ENCODE measurements at regions not wholly inside any gene's neighbourhood (a gene's known extent, or its start where the extent isn't known, plus 50 kb on each side); places are given as distances from the start of the nearest gene placed in this dataset.
"Not testable (repeated sequence)": the region's sequence is repeated elsewhere in the genome, so short reads cannot be mapped to it uniquely, and the experiment has no call there.

- no peak overlapping the region for H3K27ac ChIP-seq (ENCODE audit: low read depth in 1 of 3, low read length in 2 of 3)
- H3K27me3 ChIP-seq (ENCODE audit: control insufficient read depth in 3 of 3, insufficient read depth in 3 of 3, low read length in 3 of 3) = no peaks in the 10 kb centered on the region
- 82 to 90% (median 88%) methylated on average over 5 of the region's 5 CpGs for WGBS, 3 donors
- FAIRE-seq (no peak), DNase-seq (no peak)
- no peaks in the 10 kb centered on the region for H3K4me1 ChIP-seq (ENCODE audit: control insufficient read depth in 3 of 3, insufficient read depth in 2 of 3, low read depth in 1 of 3, low read length in 2 of 3)
- no peaks in the 10 kb centered on the region for H3K36me3 ChIP-seq (ENCODE audit: control insufficient read depth in 3 of 3, insufficient read depth in 2 of 3, low read depth in 1 of 3, low read length in 3 of 3)
- peaks cover 0 to 1% of the 10 kb centered on the region in 2 donors for H3K9me3 ChIP-seq (ENCODE audit: control insufficient read depth in 2 of 2, insufficient read depth in 1 of 2, low read depth in 1 of 2, low read length in 1 of 2)
- no peak overlapping the region for H3K4me3 ChIP-seq (ENCODE audit: low read depth in 1 of 3, low read length in 3 of 3)
These were observed 805.1 kb upstream of the ADAMTS5 start for GRCh38 chr21:27771938-27772483.

GRCh38 chr21:27769763-27770162 is 802.9 kb upstream of the ADAMTS5 start:
- Histone ChIP-seq H3K9me3 (ENCODE audit: control insufficient read depth in 2 of 2, insufficient read depth in 1 of 2, low read depth in 1 of 2, low read length in 1 of 2) (peaks cover 0 to 3% of the 10 kb centered on the region in 2 donors), H3K27ac (ENCODE audit: low read depth in 1 of 3, low read length in 2 of 3) (no peak overlapping the region), H3K36me3 (ENCODE audit: control insufficient read depth in 3 of 3, insufficient read depth in 2 of 3, low read depth in 1 of 3, low read length in 3 of 3) (no peaks in the 10 kb centered on the region), H3K4me3 (ENCODE audit: low read depth in 1 of 3, low read length in 3 of 3) (no peak overlapping the region), H3K27me3 (ENCODE audit: control insufficient read depth in 3 of 3, insufficient read depth in 3 of 3, low read length in 3 of 3) (no peaks in the 10 kb centered on the region), H3K4me1 (ENCODE audit: control insufficient read depth in 3 of 3, insufficient read depth in 2 of 3, low read depth in 1 of 3, low read length in 2 of 3) (no peaks in the 10 kb centered on the region)
- FAIRE-seq (no peak), DNase-seq (no peak)
- 93 to 95% (median 93%) methylated on average over 2 of the region's 2 CpGs for WGBS, 3 donors

- not testable (repeated sequence) for H3K4me1 ChIP-seq (ENCODE audit: control insufficient read depth in 3 of 3, insufficient read depth in 2 of 3, low read depth in 1 of 3, low read length in 2 of 3); H3K9me3 ChIP-seq (ENCODE audit: control insufficient read depth in 2 of 2, insufficient read depth in 1 of 2, low read depth in 1 of 2, low read length in 1 of 2); H3K27me3 ChIP-seq (ENCODE audit: control insufficient read depth in 3 of 3, insufficient read depth in 3 of 3, low read length in 3 of 3); H3K36me3 ChIP-seq (ENCODE audit: control insufficient read depth in 3 of 3, insufficient read depth in 2 of 3, low read depth in 1 of 3, low read length in 3 of 3); H3K27ac ChIP-seq (ENCODE audit: low read depth in 1 of 3, low read length in 2 of 3); H3K4me3 ChIP-seq (ENCODE audit: low read depth in 1 of 3, low read length in 3 of 3); FAIRE-seq; DNase-seq
- WGBS, 3 donors = 85 to 93% (median 91%) methylated on average over 5 of the region's 5 CpGs
These were observed 801.3 kb upstream of the ADAMTS5 start for GRCh38 chr21:27768046-27768637.

GRCh38 chr21:27764056-27764455 is 797.2 kb upstream of the ADAMTS5 start:
- H3K27me3 ChIP-seq (ENCODE audit: control insufficient read depth in 3 of 3, insufficient read depth in 3 of 3, low read length in 3 of 3) = no peaks in the 10 kb centered on the region
- H3K4me1 ChIP-seq (ENCODE audit: control insufficient read depth in 3 of 3, insufficient read depth in 2 of 3, low read depth in 1 of 3, low read length in 2 of 3) = no peaks in the 10 kb centered on the region
- DNase-seq (no peak), FAIRE-seq (no peak)
- WGBS, 3 donors = 35 to 93% (median 88%) methylated on average over 1 of the region's 1 CpG
- no peak overlapping the region for H3K4me3 ChIP-seq (ENCODE audit: low read depth in 1 of 3, low read length in 3 of 3)
- H3K9me3 ChIP-seq (ENCODE audit: control insufficient read depth in 2 of 2, insufficient read depth in 1 of 2, low read depth in 1 of 2, low read length in 1 of 2) = peaks cover 0 to 7% of the 10 kb centered on the region in 2 donors
- no peaks in the 10 kb centered on the region for H3K36me3 ChIP-seq (ENCODE audit: control insufficient read depth in 3 of 3, insufficient read depth in 2 of 3, low read depth in 1 of 3, low read length in 3 of 3)
- H3K27ac ChIP-seq (ENCODE audit: low read depth in 1 of 3, low read length in 2 of 3) = no peak overlapping the region

GRCh38 chr21:27761623-27762022 is 794.7 kb upstream of the ADAMTS5 start:
- Histone ChIP-seq H3K27ac (ENCODE audit: low read depth in 1 of 3, low read length in 2 of 3) (no peak overlapping the region), H3K36me3 (ENCODE audit: control insufficient read depth in 3 of 3, insufficient read depth in 2 of 3, low read depth in 1 of 3, low read length in 3 of 3) (no peaks in the 10 kb centered on the region), H3K4me3 (ENCODE audit: low read depth in 1 of 3, low read length in 3 of 3) (no peak overlapping the region), H3K9me3 (ENCODE audit: control insufficient read depth in 2 of 2, insufficient read depth in 1 of 2, low read depth in 1 of 2, low read length in 1 of 2) (peaks cover 0 to 9% of the 10 kb centered on the region in 2 donors), H3K4me1 (ENCODE audit: control insufficient read depth in 3 of 3, insufficient read depth in 2 of 3, low read depth in 1 of 3, low read length in 2 of 3) (no peaks in the 10 kb centered on the region), H3K27me3 (ENCODE audit: control insufficient read depth in 3 of 3, insufficient read depth in 3 of 3, low read length in 3 of 3) (no peaks in the 10 kb centered on the region)
- 8 to 34% (median 17%) methylated on average over 1 of the region's 1 CpG for WGBS, 3 donors
- FAIRE-seq (no peak), DNase-seq (peak; percentile 5 to 40)

GRCh38 chr21:27759820-27760219 is 792.9 kb upstream of the ADAMTS5 start:
- FAIRE-seq (no peak), DNase-seq (peak in 1 of 2 donors; percentile 16)
- Histone ChIP-seq H3K36me3 (ENCODE audit: control insufficient read depth in 3 of 3, insufficient read depth in 2 of 3, low read depth in 1 of 3, low read length in 3 of 3) (no peaks in the 10 kb centered on the region), H3K4me1 (ENCODE audit: control insufficient read depth in 3 of 3, insufficient read depth in 2 of 3, low read depth in 1 of 3, low read length in 2 of 3) (no peaks in the 10 kb centered on the region), H3K9me3 (ENCODE audit: control insufficient read depth in 2 of 2, insufficient read depth in 1 of 2, low read depth in 1 of 2, low read length in 1 of 2) (peaks cover 0 to 9% of the 10 kb centered on the region in 2 donors), H3K4me3 (ENCODE audit: low read depth in 1 of 3, low read length in 3 of 3) (no peak overlapping the region), H3K27ac (ENCODE audit: low read depth in 1 of 3, low read length in 2 of 3) (no peak overlapping the region), H3K27me3 (ENCODE audit: control insufficient read depth in 3 of 3, insufficient read depth in 3 of 3, low read length in 3 of 3) (no peaks in the 10 kb centered on the region)

- DNase-seq = peak; percentile 8 to 50
- 65 to 73% (median 68%) methylated on average over 11 of the region's 11 CpGs for WGBS, 3 donors
These were observed 792.3 kb upstream of the ADAMTS5 start for GRCh38 chr21:27759091-27759659.

GRCh38 chr21:27756191-27756590 is 789.3 kb upstream of the ADAMTS5 start:
- no peak for DNase-seq

More at GRCh38 chr21:27759091-27759659, 792.3 kb upstream of the ADAMTS5 start:
- Histone ChIP-seq H3K9me3 (ENCODE audit: control insufficient read depth in 2 of 2, insufficient read depth in 1 of 2, low read depth in 1 of 2, low read length in 1 of 2) (peaks cover 0 to 9% of the 10 kb centered on the region in 2 donors), H3K27me3 (ENCODE audit: control insufficient read depth in 3 of 3, insufficient read depth in 3 of 3, low read length in 3 of 3) (no peaks in the 10 kb centered on the region), H3K4me3 (ENCODE audit: low read depth in 1 of 3, low read length in 3 of 3) (no peak overlapping the region), H3K27ac (ENCODE audit: low read depth in 1 of 3, low read length in 2 of 3) (no peak overlapping the region), H3K36me3 (ENCODE audit: control insufficient read depth in 3 of 3, insufficient read depth in 2 of 3, low read depth in 1 of 3, low read length in 3 of 3) (no peaks in the 10 kb centered on the region), H3K4me1 (ENCODE audit: control insufficient read depth in 3 of 3, insufficient read depth in 2 of 3, low read depth in 1 of 3, low read length in 2 of 3) (no peaks in the 10 kb centered on the region)
- FAIRE-seq = no peak

More at GRCh38 chr21:27756191-27756590, 789.3 kb upstream of the ADAMTS5 start:
- Histone ChIP-seq H3K4me1 (ENCODE audit: control insufficient read depth in 3 of 3, insufficient read depth in 2 of 3, low read depth in 1 of 3, low read length in 2 of 3) (no peaks in the 10 kb centered on the region), H3K9me3 (ENCODE audit: control insufficient read depth in 2 of 2, insufficient read depth in 1 of 2, low read depth in 1 of 2, low read length in 1 of 2) (peaks cover 0 to 9% of the 10 kb centered on the region in 2 donors), H3K27me3 (ENCODE audit: control insufficient read depth in 3 of 3, insufficient read depth in 3 of 3, low read length in 3 of 3) (no peaks in the 10 kb centered on the region), H3K4me3 (ENCODE audit: low read depth in 1 of 3, low read length in 3 of 3) (no peak overlapping the region), H3K36me3 (ENCODE audit: control insufficient read depth in 3 of 3, insufficient read depth in 2 of 3, low read depth in 1 of 3, low read length in 3 of 3) (no peaks in the 10 kb centered on the region), H3K27ac (ENCODE audit: low read depth in 1 of 3, low read length in 2 of 3) (no peak overlapping the region)
- FAIRE-seq = no peak
- 86 to 89% (median 88%) methylated on average over 2 of the region's 2 CpGs for WGBS, 3 donors
